Adrenal gland (tissue), 9 donors: ENCODE measurements at regions not wholly inside any gene's neighbourhood (a gene's known extent, or its start where the extent isn't known, plus 50 kb on each side); places are given as distances from the start of the nearest gene placed in this dataset.

Source experiments
- DNase-seq, 7 donors: peaks; one replicate each; pipeline ENCODE4 v3.0.0-alpha.2; 2019 to 2020
- H3K27ac ChIP-seq, 5 donors: fragments of 200-600 bp; sonication (generic) in 4 of 5; 1 replicate in 3 of 5; 2 replicates in 2 of 5; pipeline versions ENCODE4 v1.5.1 to v1.8.0; 2016 to 2020; ENCODE audit warnings: mild to moderate bottlenecking in 1 of 5
- H3K27me3 ChIP-seq: fragments of 200-600 bp; 2 replicates; pipeline ENCODE4 v1.8.0; 2021
- H3K36me3 ChIP-seq, 2 donors: fragments of 200-600 bp; replicated peaks in 1 of 2; 1 replicate in 1 of 2; 2 replicates in 1 of 2; pipeline versions ENCODE4 v1.5.1 to v1.8.0; 2018 to 2022
- H3K4me1 ChIP-seq, 2 donors: fragments of 200-600 bp; replicated peaks in 1 of 2; 1 replicate in 1 of 2; 2 replicates in 1 of 2; pipeline versions ENCODE4 v1.5.1 to v1.8.0; 2018 to 2021
- H3K4me3 ChIP-seq, 4 donors: fragments of 200-600 bp; sonication (generic) in 3 of 4; one replicate each; pipeline ENCODE4 v1.5.1; 2016 to 2018
- H3K9me3 ChIP-seq, 3 donors: fragments of 200-600 bp; sonication (generic) in 1 of 3; replicated peaks in 1 of 3; 1 replicate in 2 of 3; 2 replicates in 1 of 3; pipeline versions ENCODE4 v1.5.1 to v1.8.0; 2016 to 2021
- CTCF ChIP-seq, 6 experiments: fragments of 450-650 bp in 4 of 6; fragments of 200-600 bp in 2 of 6; sonication (generic) in 1 of 6; IDR thresholded peaks; 1 replicate in 5 of 6; 2 replicates in 1 of 6; pipeline versions ENCODE4 v1.5.1 to v1.8.0; 2016 to 2021; ENCODE audit warnings: antibody characterized with exemption in 6 of 6, mild to moderate bottlenecking in 2 of 6, moderate library complexity in 1 of 6
- POLR2A ChIP-seq, 2 donors: fragments of 450-650 bp; IDR thresholded peaks; one replicate each; pipeline ENCODE4 v1.6.1; 2017; ENCODE audit warnings: antibody characterized with exemption in 2 of 2, mild to moderate bottlenecking in 2 of 2, moderate library complexity in 1 of 2
- WGBS, 4 donors: extraction: QIAGEN DNeasy Blood & Tissue Kit in 2 of 4; methylation state at CpG; one replicate each; pipeline versions ENCODE4 v1.1.5 to v1.1.7; 2013 to 2017; 5-methylcytosine and 5-hydroxymethylcytosine counted together
- intact Hi-C, 2 donors: fragments of 100-400 bp; cut with DNase I; formaldehyde crosslinking; loops; one replicate each; pipeline versions ENCODE4 v1.14.1 to v1.15.0; 2022 to 2023
- donor health status: healthy with polysubstance abuse.
- donor health status: Bipolar disorder and iron deficiency.
- donor health status: DM: yes; HTN: yes; CAD: no.
- donor health status: DM: no; HTN: no; CAD: no.
- donor health status: DM: no; HTN: no; CAD: no.

- no peak for DNase-seq
- no peaks in the 10 kb centered on the region for H3K9me3 ChIP-seq
- H3K27me3 ChIP-seq: no peaks in the 10 kb centered on the region
- 72 to 83% (median 77%) methylated on average over 5 of the region's 5 CpGs for WGBS, 4 donors
- no peaks in the 10 kb centered on the region for H3K4me1 ChIP-seq
- H3K27ac ChIP-seq: no peak overlapping the region
- TF ChIP-seq POLR2A (IDR thresholded peaks at IDR 0.05) (no peak), CTCF (IDR thresholded peaks at IDR 0.05) (no peak)
- no peak overlapping the region for H3K4me3 ChIP-seq
- no peaks in the 10 kb centered on the region for H3K36me3 ChIP-seq
- intact Hi-C loops: no loop called here
Observed at GRCh38 chr1:112308716-112309115, 87.3 kb upstream of the CTTNBP2NL start.

GRCh38 chr1:112309499-112309898, 86.5 kb upstream of the CTTNBP2NL start:
- H3K27ac ChIP-seq: no peak overlapping the region
- no peak for TF ChIP-seq POLR2A (IDR thresholded peaks at IDR 0.05)
- TF ChIP-seq CTCF (IDR thresholded peaks at IDR 0.05): no peak
- WGBS, 4 donors: 81 to 89% (median 87%) methylated on average over 5 of the region's 5 CpGs
- DNase-seq: no peak
- intact Hi-C loops: no loop called here
- no peaks in the 10 kb centered on the region for H3K27me3 ChIP-seq
- no peak overlapping the region for H3K4me3 ChIP-seq
- no peaks in the 10 kb centered on the region for H3K9me3 ChIP-seq
- no peaks in the 10 kb centered on the region for H3K36me3 ChIP-seq
- H3K4me1 ChIP-seq: no peaks in the 10 kb centered on the region

DNA sequence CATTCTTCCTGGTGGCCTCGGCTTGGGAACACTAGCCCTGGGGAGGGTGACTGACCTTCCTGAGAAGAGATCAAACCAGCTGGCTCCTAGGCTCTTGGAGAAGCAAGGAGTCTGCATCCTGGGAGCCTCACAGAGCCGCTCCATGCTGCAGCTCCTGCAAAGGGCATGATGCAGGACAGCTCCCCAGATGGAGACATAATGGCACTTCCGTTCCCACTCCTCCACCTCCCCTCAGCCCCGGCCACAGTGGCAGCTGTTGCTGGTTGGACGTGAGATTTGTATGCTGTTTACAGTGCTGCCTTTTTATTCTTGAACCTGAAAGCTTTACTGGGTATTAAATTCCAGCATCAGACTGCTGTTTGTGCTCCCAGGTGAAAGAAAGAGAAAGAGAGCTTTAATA, 83.7 kb upstream of the CTTNBP2NL start:
- WGBS, 4 donors: 57 to 64% (median 61%) methylated on average over 5 of the region's 5 CpGs
- Histone ChIP-seq H3K4me1 (no peaks in the 10 kb centered on the region), H3K27ac (no peak overlapping the region), H3K9me3 (no peaks in the 10 kb centered on the region), H3K27me3 (no peaks in the 10 kb centered on the region), H3K36me3 (no peaks in the 10 kb centered on the region), H3K4me3 (no peak overlapping the region)
- no peak for TF ChIP-seq POLR2A (IDR thresholded peaks at IDR 0.05)
- TF ChIP-seq CTCF (IDR thresholded peaks at IDR 0.05): no peak
- intact Hi-C loops: no loop called here
- DNase-seq: no peak

DNA sequence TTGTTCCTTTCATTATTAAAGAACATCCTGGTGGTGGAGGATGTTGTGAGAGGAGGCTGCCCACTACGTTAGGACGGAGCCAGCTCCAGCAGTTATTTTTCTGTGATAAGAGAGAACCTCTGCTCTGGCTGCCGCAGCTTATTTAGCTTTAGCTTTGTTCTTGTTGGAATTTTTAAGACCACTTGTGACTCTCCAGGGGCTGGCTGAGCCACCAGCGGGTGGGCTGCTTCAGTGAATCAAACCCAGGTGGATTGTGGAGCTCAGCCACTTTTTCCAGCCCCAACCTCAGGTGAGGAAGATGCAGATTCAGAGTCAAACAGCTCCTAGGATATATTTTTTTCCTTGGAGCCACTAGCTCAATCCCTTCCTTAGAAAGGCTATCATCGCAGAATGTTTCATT, 83.1 kb upstream of the CTTNBP2NL start:
- intact Hi-C loops: no loop called here
- Histone ChIP-seq H3K27ac (no peak overlapping the region), H3K27me3 (no peaks in the 10 kb centered on the region), H3K9me3 (no peaks in the 10 kb centered on the region), H3K4me1 (no peaks in the 10 kb centered on the region), H3K4me3 (no peak overlapping the region), H3K36me3 (no peaks in the 10 kb centered on the region)
- TF ChIP-seq POLR2A (IDR thresholded peaks at IDR 0.05): no peak
- no peak for TF ChIP-seq CTCF (IDR thresholded peaks at IDR 0.05)
- DNase-seq: no peak
- 68 to 86% (median 77%) methylated on average over 5 of the region's 5 CpGs for WGBS, 4 donors
